KMS-11 (cell line): ENCODE measurements at regions not wholly inside any gene's neighbourhood (a gene's known extent, or its start where the extent isn't known, plus 50 kb on each side); places are given as distances from the start of the nearest gene placed in this dataset.

Source experiments
- H2AFZ ChIP-seq: fragments of 200-600 bp; sonication (generic); 2 replicates; pipeline ENCODE4 v1.6.1; 2016; ENCODE audit warnings: antibody characterized with exemption, mixed run types, low read depth
- H3K27ac ChIP-seq: fragments of 200-600 bp; sonication (generic); 2 replicates; pipeline ENCODE4 v1.6.1; 2016; ENCODE audit warnings: mild to moderate bottlenecking, mixed run types
- H3K27me3 ChIP-seq: fragments of 200-600 bp; sonication (generic); 2 replicates; pipeline ENCODE4 v1.6.1; 2017; ENCODE audit warnings: mild to moderate bottlenecking, low read depth, mixed run types, moderate library complexity; ENCODE audit not compliant: insufficient read depth
- H3K36me3 ChIP-seq: fragments of 200-600 bp; sonication (generic); 2 replicates; pipeline ENCODE4 v1.6.1; 2017; ENCODE audit warnings: mild to moderate bottlenecking, mixed run types; ENCODE audit not compliant: insufficient read depth
- H3K4me1 ChIP-seq: fragments of 200-600 bp; sonication (generic); 2 replicates; pipeline ENCODE4 v1.6.1; 2016; ENCODE audit warnings: mild to moderate bottlenecking, low read depth, mixed run types; ENCODE audit not compliant: poor library complexity, severe bottlenecking
- H3K4me2 ChIP-seq: fragments of 200-600 bp; sonication (generic); 2 replicates; pipeline ENCODE4 v1.7.0; 2016; ENCODE audit warnings: mild to moderate bottlenecking, mixed run types
- H3K4me3 ChIP-seq: fragments of 200-600 bp; sonication (generic); IDR thresholded peaks from 2 replicates; pipeline ENCODE4 v1.6.1; 2017; ENCODE audit warnings: low read depth, low read length, mixed read lengths; ENCODE audit not compliant: insufficient read depth
- H3K79me2 ChIP-seq: fragments of 200-600 bp; sonication (generic); 2 replicates; pipeline ENCODE4 v1.6.1; 2016; ENCODE audit warnings: low read depth, mixed run types; ENCODE audit not compliant: insufficient read depth
- H3K9ac ChIP-seq: fragments of 200-600 bp; sonication (generic); 2 replicates; pipeline ENCODE4 v1.6.1; 2016; ENCODE audit warnings: mild to moderate bottlenecking, mixed run types
- H4K20me1 ChIP-seq: fragments of 200-600 bp; sonication (generic); 2 replicates; pipeline ENCODE4 v1.6.1; 2016; ENCODE audit warnings: mild to moderate bottlenecking, mixed run types; ENCODE audit not compliant: insufficient read depth
- CTCF ChIP-seq: fragments of 200-600 bp; sonication (generic); conservative IDR thresholded peaks from 2 replicates; pipeline ENCODE4 v1.6.1; 2017; ENCODE audit warnings: low read depth, mild to moderate bottlenecking, antibody characterized with exemption, low read length, moderate library complexity, mixed read lengths

- Histone ChIP-seq H3K4me2 (no peak overlapping the region), H3K4me3 (no peak overlapping the region), H3K4me1 (no peaks in the 10 kb centered on the region), H3K9ac (no peak overlapping the region), H3K36me3 (no peaks in the 10 kb centered on the region), H4K20me1 (no peaks in the 10 kb centered on the region), H3K79me2 (no peaks in the 10 kb centered on the region), H3K27me3 (no peaks in the 10 kb centered on the region), H3K27ac (no peak overlapping the region), H2AFZ (no peak overlapping the region)
- no peak for TF ChIP-seq CTCF
These were observed 62.8 kb upstream of the MPHOSPH6 start for GRCh38 chr16:82232806-82233205.

- no peak overlapping the region for H3K9ac ChIP-seq
- no peak overlapping the region for H3K27ac ChIP-seq
- H3K79me2 ChIP-seq, result no peaks in the 10 kb centered on the region
- no peaks in the 10 kb centered on the region for H3K27me3 ChIP-seq
- no peak overlapping the region for H3K4me2 ChIP-seq
- no peaks in the 10 kb centered on the region for H4K20me1 ChIP-seq
- no peaks in the 10 kb centered on the region for H3K36me3 ChIP-seq
- H2AFZ ChIP-seq, result no peak overlapping the region
- no peak overlapping the region for H3K4me3 ChIP-seq
- H3K4me1 ChIP-seq, result no peaks in the 10 kb centered on the region
- TF ChIP-seq CTCF, result no peak
These were observed 61.2 kb upstream of the MPHOSPH6 start for GRCh38 chr16:82231008-82231787.

- H3K27me3 ChIP-seq, result no peaks in the 10 kb centered on the region
These were observed 60.0 kb upstream of the MPHOSPH6 start for GRCh38 chr16:82229800-82230619.

GRCh38 chr16:82226327-82226726 lies 56.3 kb upstream of the MPHOSPH6 start:
- no peaks in the 10 kb centered on the region for H3K27me3 ChIP-seq
- H4K20me1 ChIP-seq, result no peaks in the 10 kb centered on the region
- H3K4me1 ChIP-seq, result no peaks in the 10 kb centered on the region
- no peak overlapping the region for H2AFZ ChIP-seq
- H3K4me2 ChIP-seq, result no peak overlapping the region
- H3K79me2 ChIP-seq, result no peaks in the 10 kb centered on the region
- no peak overlapping the region for H3K27ac ChIP-seq
- no peak for TF ChIP-seq CTCF
- H3K4me3 ChIP-seq, result no peak overlapping the region
- H3K9ac ChIP-seq, result no peak overlapping the region
- no peaks in the 10 kb centered on the region for H3K36me3 ChIP-seq

More at GRCh38 chr16:82229800-82230619, 60.0 kb upstream of the MPHOSPH6 start:
- no peak overlapping the region for H3K9ac ChIP-seq
- no peaks in the 10 kb centered on the region for H3K79me2 ChIP-seq
- no peak overlapping the region for H3K4me3 ChIP-seq
- H3K36me3 ChIP-seq, result no peaks in the 10 kb centered on the region
- no peaks in the 10 kb centered on the region for H3K4me1 ChIP-seq
- TF ChIP-seq CTCF, result peak; percentile 98
- no peak overlapping the region for H3K4me2 ChIP-seq
- no peak overlapping the region for H2AFZ ChIP-seq
- H3K27ac ChIP-seq, result no peak overlapping the region
- no peaks in the 10 kb centered on the region for H4K20me1 ChIP-seq
